Tibial nerve (tissue), 4 donors: ENCODE measurements at regions not wholly inside any gene's neighbourhood (a gene's known extent, or its start where the extent isn't known, plus 50 kb on each side); places are given as distances from the start of the nearest gene placed in this dataset.

Source experiments
- CTCF ChIP-seq, 5 experiments: fragments of 200-600 bp in 3 of 5; fragments of 450-650 bp in 2 of 5; sonication (generic) in 3 of 5; IDR thresholded peaks; one replicate each; pipeline ENCODE4 v1.5.1; 2016 to 2019; ENCODE audit warnings: antibody characterized with exemption in 5 of 5, mild to moderate bottlenecking in 3 of 5, moderate library complexity in 2 of 5
- EP300 ChIP-seq, 2 donors: sonication (generic); formaldehyde crosslinking; IDR thresholded peaks; one replicate each; pipeline ENCODE4 v1.6.1; 2017; ENCODE audit warnings: antibody characterized with exemption in 2 of 2, mild to moderate bottlenecking in 1 of 2

GRCh38 chr18:60446821-60447220 is 74.2 kb upstream of the MC4R start:
- no peak for TF ChIP-seq CTCF (IDR thresholded peaks at IDR 0.05)
- no peak for TF ChIP-seq EP300 (IDR thresholded peaks at IDR 0.05)
